ENCODE measurements at regions not wholly inside any gene's neighbourhood (a gene's known extent, or its start where the extent isn't known, plus 50 kb on each side); places are given as distances from the start of the nearest gene placed in this dataset.
"Not testable (repeated sequence)": the region's sequence is repeated elsewhere in the genome, so short reads cannot be mapped to it uniquely, and the experiment has no call there.

DNA sequence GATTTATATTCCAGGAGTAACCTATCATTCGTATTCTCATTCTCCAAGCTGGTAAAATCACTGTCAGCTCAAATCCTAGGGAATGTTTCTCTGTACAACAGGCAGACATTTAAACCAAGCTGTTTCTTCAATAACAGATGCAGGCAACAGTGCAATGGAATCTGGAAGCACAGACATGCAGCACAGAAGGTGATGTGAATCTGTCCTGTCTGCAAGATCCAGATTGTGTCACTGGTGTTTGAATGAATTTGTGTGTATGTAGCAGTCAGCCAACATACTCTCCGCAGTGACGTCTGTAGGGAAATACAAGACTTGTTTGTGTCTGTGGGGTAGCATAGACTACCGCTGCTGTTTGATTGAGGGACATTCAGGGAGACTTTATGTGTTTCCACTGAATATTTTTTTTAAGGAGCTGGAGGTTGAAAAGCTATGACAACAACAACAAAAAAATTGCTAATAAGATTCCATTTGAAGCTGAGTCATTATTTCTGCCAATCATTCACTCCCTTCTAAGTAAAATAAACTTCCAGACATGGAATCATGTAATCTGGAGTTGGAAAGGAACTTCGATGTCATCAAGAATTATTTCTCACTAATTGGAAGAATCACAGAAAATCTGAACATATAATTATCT is 122.9 kb upstream of the MYO3A start:
- DNase-seq: no peak

DNA sequence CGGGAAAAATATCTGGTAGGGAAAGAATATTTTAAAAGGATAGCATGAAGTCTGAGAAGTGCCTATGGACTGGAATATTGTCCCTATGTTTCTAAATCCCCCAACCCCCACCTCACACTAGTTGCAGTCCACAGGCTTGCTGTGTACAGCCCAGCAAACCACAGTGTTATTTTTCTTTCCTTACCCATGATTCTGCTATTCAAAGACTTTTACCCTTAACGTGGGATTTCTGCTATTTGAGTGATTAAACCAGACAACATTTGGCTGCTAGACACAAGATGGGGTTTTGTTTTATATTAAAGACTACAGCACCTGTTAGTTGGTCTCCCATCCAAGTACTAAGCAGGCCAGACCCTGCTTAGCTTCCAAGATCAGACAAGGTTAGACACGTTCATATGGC is 120.5 kb upstream of the MYO3A start:
- no peak for DNase-seq

DNA sequence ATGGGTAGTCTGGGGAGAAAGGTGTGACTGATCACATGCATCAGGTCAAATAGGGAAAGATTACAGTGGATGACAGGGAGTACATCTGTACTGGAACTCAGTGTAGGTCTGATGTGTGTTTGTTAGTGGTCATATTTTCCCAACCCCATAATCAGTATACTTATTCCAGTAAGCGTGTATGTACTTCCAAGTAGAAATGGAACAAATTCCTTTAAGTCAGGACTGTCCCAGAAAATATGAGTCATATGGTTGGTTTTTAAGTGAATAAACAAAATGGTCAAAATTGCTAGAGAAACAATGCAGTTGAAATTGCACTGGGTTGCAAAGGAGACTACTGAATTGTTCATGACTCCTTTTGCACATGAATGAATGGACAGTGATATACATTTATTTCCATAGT is 118.8 kb upstream of the MYO3A start:
- no peak for DNase-seq

DNA sequence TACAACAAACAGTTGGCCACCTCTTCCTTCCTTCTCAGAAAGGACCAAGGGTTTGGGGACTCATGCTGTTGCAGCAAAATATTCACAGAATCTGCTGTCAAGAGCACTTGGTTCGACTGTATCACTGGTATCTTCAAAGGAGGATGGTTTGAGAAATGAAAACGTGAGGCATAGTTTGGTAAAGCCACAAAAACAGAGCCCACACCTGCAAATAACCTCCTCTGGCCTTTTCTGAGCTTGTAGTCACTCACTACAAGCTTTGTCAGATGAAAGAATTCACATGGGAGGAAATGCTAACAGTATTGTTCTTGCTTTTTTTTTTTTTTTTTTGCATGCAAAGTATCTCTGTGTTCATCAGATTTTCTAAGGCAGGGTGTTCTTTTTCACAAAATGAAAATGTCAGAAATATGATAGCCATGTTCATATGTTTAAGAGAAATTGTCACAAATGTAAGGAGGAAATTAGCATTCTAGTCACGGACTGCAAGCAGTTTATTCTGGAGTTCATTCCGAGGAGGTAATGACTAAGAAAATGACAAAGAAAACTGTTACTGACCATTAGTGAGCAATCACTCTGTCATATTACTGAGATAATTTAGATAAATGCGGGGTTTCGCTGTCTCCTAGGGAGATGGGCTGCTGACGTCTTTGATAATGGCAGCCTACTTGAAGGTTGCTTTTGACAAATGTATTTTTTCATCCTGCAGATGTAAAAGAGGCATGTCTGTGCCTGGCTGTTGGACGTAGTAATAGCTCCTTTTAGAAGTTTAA is 117.8 kb upstream of the MYO3A start:
- DNase-seq: no peak

DNA sequence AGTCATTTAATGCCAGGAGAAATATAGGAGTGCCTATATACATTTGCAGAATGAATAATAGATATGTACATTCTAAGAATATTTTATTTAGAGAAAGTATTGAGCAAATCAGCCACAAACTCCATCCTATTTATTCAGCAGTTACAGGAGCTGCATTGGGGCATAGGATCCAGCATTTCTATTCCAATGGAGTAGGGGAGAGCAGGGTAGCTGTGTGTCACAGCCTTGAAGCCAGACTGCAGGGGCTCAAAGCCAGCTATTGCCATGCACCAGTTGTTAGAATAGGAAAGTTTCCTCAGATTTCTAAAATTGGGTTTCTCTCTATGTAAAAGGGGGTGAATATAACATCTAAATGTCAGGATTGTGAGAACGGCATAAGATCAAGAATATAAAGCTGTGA is 116.8 kb upstream of the MYO3A start:
- no peak for DNase-seq

DNA sequence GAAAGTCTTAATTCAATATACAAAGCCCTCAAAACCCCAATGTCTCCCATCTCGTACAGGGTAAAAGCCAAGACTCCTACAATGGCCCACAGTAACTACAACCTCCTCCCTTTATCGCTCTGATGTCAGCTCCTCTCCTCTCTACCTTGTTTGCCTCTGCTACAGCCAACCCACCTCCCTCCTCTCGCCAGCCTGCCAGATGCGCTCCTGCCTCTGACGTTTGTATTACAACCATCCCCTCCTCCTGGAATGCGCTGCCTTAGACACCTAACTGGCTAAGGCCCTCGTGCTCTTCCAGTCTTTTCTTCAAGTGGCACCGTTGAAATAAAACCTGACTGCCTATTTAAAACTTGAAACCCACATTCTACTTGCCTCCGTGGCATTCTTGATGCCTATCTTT is 115.3 kb upstream of the MYO3A start:
- no peak for DNase-seq

DNA sequence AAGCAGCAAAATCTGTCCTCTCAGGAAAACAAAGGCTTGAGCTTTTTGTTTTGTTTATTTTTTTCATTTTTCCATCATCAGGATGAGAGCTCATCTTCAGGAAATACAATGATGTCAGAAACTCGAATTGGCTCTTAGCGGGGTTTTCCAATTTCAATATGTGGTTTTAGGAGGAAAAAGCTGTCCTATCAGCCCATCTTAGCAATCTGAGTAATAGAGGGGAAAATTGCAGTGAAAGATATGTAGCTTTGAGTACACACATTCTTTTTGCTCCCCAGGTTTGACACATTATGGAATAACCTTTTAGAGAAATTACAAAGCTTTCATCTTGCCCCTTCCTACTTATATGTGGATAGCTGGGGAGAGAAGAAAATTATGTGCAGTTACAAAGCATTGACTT is 113.6 kb upstream of the MYO3A start:
- DNase-seq: no peak

DNA sequence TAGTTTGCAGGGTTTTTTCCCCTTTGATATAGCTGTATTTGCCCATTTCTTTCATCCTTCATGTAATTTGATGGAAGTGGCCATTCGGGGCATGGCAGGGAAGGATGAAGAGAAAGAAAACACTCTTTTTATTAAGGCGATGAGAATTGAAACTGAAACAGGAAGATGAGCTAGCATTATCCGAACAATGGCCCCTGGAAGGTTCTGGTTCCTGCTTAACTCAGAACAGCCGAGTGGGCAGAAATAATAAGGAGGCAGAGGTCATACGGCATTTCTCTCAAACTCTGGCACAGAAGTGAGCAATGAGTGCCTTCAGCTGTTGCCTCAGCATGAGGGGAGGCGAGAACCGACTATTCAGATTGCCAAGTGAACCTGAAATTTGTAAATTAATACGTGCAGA is 113.2 kb upstream of the MYO3A start:
- no peak for DNase-seq

DNA sequence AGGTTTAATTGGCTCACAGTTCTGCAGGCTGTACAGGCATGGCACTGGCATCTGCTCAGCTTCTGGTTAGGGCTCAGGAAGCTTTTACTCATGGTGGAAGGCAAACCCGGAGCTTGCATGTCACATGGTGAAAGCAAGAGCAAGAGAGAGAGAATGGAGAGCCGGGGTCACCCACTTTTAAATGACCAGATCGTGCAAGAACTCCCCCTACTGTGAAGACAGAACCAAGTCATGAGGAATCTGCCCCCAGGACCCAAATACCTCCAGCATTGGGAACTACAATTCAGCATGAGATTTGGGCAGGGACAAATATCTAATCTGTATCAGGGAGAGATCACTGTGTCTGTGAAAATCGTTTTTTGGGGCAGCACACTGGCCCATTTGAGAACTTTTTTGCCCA is 110.0 kb upstream of the MYO3A start:
- DNase-seq: no peak

DNA sequence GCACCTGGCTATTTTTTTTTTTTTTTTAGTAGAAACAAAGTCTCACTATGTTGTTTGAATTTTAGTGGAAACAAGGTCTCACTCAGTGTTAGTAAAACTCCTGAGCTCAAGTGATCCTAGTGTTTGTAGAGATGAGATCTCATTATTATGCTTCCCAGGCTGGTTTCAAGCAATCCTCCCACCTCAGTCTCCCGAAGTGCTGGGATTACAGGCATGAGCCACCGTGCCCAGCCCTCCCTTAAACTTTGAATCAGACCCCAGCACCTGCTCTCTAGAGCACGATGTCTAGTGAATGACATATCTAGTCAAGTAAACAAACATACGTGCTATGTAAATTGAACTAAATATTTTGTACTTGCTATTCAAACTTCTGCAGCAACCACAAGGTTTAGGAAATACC is 105.6 kb upstream of the MYO3A start:
- DNase-seq: no peak

DNA sequence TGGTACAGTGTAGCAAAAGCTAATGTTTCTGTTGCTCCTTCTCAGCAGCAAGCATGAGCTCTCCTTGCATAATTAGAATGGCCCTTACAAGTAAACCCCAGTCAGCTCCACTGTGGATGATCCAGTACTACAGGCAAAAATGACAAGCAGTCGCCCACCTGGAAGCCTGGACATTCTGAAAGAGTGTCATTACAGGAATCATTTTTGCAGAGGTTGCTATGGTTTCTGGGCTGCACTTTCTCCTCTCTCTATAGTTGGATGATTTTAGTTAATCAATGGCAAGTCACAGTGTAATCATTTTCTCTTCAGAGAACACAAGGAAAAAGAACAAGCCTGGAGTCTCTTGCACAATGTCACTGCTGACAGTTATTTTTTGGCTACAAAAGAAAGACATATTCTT is 102.9 kb upstream of the MYO3A start:
- DNase-seq: no peak

DNA sequence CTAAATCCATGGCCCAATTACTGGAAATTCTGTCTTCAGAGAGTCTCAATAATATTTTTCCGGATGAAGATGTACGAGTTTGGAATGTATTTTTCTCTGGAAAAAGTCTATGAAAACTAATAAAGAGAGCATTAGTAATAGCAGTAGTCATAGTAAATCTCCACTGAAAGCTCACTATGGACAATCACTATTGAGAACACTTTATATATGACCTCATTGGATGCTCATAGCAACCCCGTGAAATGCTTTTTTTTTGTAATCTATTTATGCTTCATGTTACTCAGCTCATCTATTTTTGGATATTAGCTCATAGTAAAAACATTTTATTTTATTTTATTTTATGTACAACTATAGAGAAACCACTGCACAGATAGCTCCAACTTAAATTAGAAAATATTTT is 94.3 kb upstream of the MYO3A start:
- DNase-seq: no peak

DNA sequence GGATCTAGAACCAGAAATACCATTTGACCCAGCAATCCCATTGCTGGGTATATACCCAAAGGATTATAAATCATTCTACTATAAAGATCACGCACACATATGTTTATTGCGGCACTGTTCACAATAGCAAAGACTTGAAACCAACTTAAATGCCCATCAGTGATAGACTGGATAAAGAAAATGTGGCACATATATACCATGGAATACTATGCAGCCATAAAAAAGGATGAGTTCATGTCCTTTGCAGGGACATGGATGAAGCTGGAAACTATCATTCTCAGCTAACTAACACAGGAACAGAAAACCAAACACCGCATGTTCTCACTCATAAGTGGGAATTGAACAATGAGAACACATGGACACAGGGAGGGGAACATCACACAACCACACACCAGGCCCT is 93.2 kb upstream of the MYO3A start:
- DNase-seq: not testable (repeated sequence)

DNA sequence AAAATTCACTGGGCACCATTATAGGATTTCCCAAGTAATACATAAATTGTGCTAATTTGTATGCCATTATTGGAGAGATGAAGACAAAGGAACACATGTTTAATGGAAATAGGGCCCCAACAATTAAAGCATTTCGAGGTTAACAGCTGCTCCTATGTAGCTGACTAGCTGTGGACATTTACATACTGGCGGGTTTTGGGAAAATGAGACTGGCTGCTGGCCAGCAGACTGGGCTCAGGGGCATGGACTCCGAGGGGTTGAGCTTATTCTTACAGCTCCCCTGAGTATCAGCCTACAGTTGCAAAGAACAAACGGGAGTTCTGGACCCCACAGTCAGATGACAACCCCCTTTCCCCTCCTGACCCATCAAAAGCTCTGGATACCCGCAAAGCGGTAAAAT is 91.9 kb upstream of the MYO3A start:
- DNase-seq: no peak

DNA sequence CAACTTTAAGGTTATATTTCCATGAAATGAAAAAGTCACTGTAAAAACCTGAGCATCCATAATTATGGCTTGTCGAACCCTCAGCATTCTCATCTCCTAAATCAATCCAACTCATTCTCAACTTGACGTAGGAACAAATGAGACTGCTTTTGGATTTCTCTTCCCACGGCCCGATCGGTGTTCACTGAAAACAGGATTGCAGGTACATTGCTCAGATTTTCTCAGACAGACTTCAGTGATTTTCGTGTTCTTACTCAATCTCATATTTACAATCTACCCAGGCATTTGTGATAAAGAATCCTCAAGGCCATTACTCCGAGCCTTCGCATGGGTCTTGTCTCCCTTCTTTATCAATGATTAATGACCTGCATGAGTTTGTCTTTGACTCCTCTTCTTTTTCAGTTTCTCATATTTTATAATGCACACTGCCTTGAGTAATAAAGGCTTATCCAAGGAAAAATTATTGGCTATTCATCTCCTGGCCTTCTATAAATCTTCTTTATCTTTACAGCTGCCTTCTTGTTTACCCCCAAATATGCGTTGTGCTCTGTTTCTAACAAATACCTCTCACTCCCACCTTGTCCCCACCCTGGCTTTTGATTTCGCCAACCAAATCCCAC is 90.4 kb upstream of the MYO3A start:
- no peak for DNase-seq

DNA sequence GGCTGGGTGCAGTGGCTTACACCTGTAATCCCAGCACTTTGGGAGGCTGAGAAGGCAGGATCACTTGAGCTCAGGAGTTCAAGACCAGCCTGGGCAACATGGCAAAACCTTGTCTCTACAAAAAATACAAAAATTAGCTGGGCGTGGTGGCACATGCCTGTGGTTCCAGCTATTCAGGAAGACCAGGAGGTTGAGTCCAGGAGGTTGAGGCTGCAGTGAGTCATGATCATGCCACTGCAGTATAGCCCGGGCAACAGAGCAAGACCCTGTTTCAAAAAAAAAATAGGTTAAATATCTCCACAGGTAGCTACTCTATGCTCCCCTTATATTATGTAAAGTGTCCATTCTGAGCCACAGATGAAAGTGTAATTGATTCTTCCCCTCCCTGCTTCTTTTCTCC is 89.3 kb upstream of the MYO3A start:
- DNase-seq: not testable (repeated sequence)

DNA sequence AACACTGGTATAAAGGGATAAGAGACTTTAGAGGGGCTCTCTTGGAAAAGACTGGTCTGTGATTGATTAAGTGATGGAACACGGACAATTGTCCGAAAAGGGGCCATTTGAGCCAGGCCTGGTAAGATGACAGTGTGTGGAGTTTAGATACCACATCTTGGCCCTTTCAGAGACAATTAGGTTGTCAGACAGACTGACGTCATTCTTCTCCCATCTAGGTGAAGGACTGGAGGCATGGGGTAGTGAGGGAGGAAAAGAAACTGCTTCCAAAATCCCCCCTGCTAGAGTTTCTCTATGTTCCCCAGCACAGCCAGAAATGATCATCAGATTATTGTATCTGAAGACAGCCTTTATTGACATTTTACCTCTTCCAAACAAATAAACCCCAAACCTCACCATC is 84.8 kb upstream of the MYO3A start:
- no peak for DNase-seq

DNA sequence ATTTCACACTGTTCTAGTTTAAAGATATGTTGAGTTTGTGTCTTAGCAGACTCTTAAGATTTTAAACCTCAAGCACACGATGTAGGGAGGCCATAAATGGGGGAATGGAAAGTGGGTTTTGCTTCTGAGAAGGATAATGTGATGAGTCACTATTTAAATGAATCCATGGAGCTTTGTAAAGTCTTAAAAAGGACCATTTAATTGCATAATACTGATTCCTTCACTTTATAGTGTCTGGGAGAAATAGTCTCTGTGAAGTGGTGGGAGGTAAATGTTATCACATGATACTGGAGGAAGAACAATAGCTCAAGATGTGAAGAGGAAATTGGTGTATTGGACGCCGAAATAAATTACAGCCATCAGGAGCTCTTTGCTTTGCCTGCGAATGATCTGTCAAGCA is 84.0 kb upstream of the MYO3A start:
- DNase-seq: no peak

DNA sequence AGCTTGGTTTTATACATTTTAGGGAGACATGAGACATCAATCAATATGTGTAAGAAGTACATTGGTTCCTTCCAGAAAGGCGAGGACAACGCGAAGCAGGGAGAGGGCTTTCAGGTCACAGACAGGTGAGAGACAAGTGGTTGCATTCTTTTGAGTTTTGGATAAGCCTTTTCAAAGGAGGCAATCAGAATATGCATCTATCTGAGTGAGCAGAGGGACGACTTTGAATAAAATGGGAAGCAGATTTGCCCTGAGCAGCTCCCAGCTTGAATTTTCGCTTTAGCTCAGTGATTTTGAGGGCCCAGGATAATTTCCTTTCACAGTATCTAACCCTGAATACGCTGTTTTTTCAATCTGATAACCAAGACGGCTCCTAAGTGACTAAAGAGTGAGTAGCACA is 82.5 kb upstream of the MYO3A start:
- DNase-seq: no peak

DNA sequence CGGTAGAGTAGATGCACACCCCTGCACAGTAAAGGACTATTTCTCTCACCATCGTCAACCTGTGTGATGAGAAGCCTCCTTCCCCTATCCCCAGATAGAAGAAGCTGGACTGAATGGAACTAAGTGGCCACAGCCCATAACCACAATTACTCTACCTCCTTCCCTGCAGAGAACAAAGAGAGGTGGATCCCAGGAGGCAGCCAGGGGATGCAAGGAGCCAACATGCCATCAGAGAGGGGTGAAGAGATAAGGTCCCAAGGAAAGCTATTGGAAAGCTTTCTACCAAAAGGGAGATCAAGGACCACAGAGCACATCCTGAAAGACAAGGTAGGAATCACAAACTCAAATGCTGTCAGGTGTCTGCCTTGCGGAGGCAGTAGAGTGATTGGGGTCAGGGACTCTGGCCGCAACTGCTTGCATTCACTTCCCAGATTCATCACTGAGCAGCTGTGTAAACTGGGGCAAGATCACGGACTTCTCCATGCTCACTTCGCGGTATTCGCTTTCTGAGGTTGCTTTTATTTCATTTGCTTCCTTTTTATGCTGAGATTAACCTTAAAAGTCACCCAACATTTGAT is 81.6 kb upstream of the MYO3A start:
- DNase-seq: no peak

DNA sequence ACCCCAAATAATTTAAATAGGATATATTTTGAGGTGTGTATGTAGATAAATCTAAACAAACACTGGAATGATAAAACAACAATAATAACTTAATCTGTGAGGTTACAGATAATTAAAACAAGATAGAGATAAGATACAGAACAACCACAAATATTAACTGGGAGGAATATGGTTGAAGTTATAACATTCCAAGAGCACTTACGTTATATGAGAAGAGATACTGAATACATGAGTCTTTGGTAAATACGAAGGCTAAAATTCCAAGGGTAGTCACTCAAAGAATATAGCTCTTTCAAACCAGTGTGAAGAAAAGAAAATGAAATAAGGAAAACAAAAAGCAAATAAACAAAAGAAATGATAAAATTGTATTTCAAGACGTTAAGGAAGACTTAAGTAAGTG is 76.0 kb upstream of the MYO3A start:
- no peak for DNase-seq

DNA sequence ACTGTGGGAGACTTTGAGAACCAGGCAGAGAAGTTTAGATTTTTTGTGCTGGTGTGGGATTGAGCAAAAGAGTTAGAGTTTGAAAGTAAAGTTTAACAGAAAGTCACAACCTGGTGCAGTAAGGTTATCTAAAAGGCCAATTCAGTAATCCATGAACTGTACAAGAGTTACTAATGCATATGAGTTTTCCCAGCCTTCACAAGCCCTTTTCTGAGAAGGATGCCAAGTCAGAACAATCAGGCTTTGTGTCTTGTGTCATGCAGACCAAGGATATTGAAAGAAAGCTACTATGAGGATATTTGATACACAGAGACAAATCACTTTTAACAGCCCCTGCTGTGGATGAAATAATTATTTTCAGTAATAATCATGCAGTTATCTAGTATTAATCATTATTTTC is 68.8 kb upstream of the MYO3A start:
- no peak for DNase-seq

DNA sequence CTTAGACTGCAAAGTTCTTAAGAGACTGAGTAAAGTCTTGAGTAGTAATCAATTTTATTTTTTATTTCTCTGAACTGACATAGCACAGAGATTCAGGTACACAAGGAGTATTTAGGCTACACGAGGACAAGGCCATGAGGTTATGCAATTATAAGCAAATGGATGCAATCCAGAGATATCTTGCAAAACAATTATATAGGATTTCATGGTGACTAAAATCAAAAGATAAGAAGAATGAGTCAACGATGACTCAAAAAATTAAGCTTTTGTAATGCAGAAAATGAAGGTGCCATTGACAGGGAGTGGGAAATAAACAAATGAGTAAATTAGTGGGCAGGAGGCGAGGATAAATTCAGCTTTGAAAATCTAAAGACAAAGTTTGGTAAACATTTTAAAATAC is 66.7 kb upstream of the MYO3A start:
- DNase-seq: no peak

DNA sequence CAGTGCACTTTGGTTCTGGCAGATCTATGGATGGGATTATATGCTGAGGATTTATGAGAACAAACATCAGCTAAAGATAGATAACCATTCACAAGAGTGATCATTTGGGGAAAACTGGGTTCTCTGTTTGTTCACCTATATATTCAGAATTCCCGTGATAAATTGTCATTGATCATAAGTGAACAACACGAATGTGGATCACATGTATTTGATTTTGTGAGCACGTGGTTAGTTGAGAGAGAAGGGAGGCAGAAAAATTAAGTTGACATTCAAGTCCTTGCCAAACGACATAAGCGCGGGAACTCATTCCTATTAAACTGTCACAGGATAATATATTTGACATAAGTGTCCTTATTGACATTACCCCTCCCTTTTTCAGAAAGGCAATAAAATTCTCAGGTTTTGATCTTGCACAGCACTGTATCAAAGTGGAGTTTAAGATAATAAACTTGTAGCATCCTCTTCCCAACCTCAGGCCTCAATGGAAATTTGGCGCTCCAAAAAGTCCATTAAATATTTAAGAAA is 64.9 kb upstream of the MYO3A start:
- no peak for DNase-seq

Measured in fibroblast of skin of scalp (primary cell).